ENCODE measurements at regions not wholly inside any gene's neighbourhood (a gene's known extent, or its start where the extent isn't known, plus 50 kb on each side); places are given as distances from the start of the nearest gene placed in this dataset.
"Not testable (repeated sequence)": the region's sequence is repeated elsewhere in the genome, so short reads cannot be mapped to it uniquely, and the experiment has no call there.

DNA sequence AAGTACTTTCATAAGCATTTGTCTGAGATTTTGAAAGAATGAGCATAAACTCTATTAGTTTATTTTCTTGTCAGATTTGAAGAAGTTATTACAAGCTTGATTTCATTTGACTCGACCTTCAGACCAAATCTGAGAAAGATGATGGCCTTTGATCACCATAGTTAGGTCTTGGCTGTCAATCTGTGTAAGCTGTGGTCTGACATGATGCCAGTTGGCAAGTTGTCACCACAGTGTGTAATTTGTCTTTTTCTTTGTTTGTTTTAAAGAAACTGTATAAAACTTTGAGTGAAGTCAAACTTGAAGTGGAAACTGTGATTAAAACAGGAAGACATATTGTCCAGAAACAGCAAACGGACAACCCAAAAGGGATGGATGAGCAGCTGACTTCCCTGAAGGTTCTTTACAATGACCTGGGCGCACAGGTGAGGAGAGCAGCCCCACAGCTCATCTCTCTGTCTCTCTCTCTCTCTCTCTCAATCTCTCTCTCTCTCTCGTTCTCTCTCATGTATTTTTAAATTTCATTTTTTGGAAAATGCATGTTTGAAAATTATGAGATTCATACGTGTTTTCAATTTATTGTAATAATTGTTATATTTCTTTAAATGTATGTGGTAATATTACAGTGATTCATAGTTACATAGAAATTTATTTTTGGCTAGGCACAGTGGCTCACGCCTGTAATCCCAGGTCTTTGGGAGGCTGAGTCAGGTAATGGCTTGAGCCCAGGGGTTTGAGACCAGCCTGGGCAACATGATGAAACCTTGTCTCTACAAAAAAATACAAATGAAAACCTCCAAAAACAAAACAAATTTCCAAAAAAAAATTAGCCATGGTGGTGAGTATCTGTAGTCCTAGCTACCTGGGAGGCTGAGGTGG, 208.1 kb downstream of the UTRN start:
- TF ChIP-seq, protein P1, sequence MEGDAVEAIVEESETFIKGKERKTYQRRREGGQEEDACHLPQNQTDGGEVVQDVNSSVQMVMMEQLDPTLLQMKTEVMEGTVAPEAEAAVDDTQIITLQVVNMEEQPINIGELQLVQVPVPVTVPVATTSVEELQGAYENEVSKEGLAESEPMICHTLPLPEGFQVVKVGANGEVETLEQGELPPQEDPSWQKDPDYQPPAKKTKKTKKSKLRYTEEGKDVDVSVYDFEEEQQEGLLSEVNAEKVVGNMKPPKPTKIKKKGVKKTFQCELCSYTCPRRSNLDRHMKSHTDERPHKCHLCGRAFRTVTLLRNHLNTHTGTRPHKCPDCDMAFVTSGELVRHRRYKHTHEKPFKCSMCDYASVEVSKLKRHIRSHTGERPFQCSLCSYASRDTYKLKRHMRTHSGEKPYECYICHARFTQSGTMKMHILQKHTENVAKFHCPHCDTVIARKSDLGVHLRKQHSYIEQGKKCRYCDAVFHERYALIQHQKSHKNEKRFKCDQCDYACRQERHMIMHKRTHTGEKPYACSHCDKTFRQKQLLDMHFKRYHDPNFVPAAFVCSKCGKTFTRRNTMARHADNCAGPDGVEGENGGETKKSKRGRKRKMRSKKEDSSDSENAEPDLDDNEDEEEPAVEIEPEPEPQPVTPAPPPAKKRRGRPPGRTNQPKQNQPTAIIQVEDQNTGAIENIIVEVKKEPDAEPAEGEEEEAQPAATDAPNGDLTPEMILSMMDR (IDR thresholded peaks at IDR 0.05; ENCODE audit: low read depth, low read length), result no peak

DNA sequence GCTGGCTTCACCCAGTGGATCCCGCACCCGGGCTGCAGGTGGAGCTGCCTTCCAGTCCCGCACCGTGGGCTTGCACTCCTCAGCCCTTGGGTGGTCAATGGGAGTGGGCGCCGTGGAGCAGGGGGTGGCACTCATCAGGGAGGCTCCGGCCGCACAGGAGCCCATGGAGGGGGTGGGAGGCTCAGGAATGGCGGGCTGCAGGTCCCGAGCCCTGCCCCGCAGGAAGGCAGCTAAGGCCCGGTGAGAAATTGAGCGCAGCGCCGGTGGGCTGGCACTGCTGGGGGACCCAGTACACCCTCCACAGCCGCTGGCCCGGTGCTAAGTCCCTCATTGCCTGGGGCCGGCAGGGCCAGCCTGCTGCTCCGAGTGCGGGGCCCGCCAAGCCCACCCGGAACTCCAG, 209.9 kb downstream of the UTRN start:
- not testable (repeated sequence) for DNase-seq (ENCODE audit: extremely low read depth, low read depth)

More for the DNA sequence above, 208.1 kb downstream of the UTRN start:
- DNase-seq (ENCODE audit: extremely low read depth, low read depth), result no peak

DNA sequence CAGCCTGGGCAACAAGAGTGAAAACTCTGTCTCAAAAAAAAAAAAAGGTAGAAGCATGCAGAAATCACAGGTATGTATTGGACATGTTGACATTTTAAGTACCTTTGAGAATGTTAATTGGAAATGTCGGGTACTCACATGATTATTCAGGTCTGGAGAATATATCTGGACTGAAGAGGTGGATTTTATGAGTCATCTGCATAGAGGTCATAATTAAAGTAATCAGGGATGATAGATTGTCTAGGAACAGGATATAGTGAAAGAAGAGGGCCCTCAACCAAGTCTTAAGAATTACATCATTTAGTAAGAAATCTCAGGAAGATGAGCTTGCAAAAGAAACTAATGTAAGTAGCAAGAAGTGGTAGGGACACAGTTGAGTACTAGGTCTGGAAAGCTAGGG, 212.5 kb downstream of the UTRN start:
- TF ChIP-seq, protein P1 (IDR thresholded peaks at IDR 0.05; ENCODE audit: low read depth, low read length), result no peak
- no peak for DNase-seq (ENCODE audit: extremely low read depth, low read depth)

DNA sequence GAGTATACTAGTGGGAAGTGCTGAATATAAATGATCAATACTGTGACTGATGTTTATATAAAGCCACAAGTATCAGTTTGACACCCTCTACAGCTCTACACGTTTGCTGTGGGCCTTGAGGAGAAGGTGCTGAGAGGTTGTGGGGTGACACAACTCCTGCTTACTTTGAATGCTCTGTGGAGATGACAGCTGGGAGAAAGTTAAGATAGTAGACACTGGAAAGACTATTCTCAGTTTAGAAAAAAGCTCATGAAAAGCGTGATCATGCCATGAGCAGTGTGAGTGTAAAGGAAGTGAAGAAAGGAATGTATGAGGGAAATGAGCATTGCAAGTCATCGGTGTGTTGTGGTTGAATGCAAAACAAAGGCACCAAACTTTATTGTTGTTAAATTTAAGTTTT, 215.8 kb downstream of the UTRN start:
- no peak for DNase-seq (ENCODE audit: extremely low read depth, low read depth)
- TF ChIP-seq, protein P1 (IDR thresholded peaks at IDR 0.05; ENCODE audit: low read depth, low read length), result no peak

DNA sequence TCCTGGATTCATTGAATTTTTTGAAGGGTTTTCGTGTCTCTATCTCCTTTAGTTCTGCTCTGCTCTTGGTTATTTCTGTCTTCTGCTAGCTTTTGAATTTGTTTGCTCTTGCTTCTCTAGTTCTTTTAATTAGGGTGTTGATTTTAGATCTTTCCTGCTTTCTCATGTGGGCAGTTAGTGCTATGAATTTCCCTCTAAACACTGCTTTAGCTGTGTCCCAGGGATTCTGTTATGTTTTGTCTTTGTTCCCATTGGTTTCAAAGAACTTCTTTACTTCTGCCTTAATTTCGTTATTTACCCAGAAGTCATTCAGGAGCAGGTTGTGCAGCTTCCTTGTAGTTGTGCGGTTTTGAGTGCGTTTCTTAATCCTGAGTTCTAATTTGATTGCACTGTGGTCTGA, 220.1 kb downstream of the UTRN start:
- DNase-seq (ENCODE audit: extremely low read depth, low read depth), result not testable (repeated sequence)

DNA sequence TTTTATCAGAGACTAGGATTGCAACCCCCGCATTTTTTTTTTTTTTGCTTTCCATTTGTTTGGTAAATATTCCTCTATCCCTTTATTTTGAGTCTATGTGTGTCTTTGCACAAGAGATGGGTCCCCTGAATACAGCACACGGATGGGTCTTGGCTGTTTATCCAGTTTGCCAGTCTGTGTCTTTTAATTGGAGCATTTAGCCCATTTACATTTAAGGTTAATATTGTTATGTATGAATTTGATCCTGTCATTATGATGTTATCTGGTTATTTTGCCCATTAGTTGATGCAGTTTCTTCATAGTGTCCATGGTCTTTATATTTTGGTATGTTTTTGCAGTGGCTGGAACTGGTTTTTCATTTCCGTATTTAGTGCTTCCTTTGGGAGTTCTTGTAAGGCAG, 220.9 kb downstream of the UTRN start:
- DNase-seq (ENCODE audit: extremely low read depth, low read depth), result not testable (repeated sequence)

DNA sequence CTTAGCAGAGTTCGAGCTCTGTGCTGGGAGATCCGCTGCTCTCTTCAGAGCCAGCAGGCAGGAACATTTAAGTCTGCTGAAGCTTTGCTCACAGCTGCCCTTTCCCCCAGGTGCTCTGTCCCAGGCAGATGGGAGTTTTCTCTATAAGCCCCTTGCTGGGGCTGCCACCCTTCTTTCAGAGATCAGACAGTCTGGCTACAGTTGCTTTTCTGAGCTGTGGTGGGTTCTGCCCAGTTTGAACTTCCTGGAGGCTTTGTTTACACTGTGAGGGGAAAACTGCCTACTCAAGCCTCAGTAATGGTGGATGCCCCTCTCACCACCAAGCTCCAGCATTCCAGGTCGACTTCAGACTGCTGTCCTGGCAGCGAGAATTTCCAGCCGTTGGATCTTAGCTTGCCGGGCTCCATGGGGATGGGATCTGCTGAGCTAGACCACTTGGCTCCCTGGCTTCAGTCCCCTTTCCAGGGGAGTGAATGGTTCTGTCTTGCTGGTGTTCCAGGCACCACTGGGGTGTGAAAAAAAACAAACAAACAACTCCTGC, 222.7 kb downstream of the UTRN start:
- DNase-seq (ENCODE audit: extremely low read depth, low read depth), result not testable (repeated sequence)

DNA sequence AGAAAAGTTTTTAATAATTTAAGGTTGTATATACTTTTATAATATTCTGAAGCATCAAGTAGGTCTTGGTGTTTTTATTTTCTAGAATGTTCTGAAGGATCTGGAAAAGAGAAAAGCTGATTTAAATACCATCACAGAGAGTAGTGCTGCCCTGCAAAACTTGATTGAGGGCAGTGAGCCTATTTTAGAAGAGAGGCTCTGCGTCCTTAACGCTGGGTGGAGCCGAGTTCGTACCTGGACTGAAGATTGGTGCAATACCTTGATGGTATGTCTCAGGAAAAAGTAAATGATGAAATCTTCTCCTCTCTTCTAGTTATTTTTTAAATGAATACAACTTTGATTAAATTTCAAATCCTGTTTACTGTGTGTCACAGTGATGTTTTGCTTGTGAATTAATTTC, 225.7 kb downstream of the UTRN start:
- no peak for DNase-seq (ENCODE audit: extremely low read depth, low read depth)
- TF ChIP-seq, protein P1 (IDR thresholded peaks at IDR 0.05; ENCODE audit: low read depth, low read length), result no peak

DNA sequence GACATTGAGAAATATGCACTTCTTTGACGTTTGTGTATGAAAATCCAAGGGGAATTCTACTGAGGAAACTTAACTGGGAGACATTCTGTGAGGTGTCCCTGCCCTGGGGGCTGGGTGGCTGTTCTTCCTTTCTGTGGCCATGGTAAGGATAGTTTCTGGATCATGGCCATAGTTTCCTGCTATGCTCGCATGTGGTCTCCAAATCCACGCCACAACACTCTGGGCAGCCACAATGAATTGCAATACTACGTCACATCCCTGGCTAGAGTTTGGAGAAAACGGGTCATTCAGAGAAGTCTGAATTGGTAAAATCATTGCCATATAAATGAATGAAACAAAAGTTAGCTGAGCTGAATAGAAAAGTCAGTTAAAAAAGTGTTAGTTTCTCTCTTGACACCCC, 230.6 kb downstream of the UTRN start:
- TF ChIP-seq, protein P1 (IDR thresholded peaks at IDR 0.05; ENCODE audit: low read depth, low read length), result no peak
- DNase-seq (ENCODE audit: extremely low read depth, low read depth), result no peak

Measured in AG09319 (cell line).